IMR-90 (cell line): ENCODE measurements at regions not wholly inside any gene's neighbourhood (a gene's known extent, or its start where the extent isn't known, plus 50 kb on each side); places are given as distances from the start of the nearest gene placed in this dataset.
A peak's percentile ranks its signal among the peaks of the same experiment; 100 is the strongest.

Experiments used
- ATAC-seq: fragments of 200-7000 bp; cut with Tn5 transposase; 2 replicates; pipeline ENCODE4 v1.9.1; 2020; ENCODE audit warnings: low read depth, mild to moderate bottlenecking, moderate library complexity
- BruUV-seq: library from RNA; stranded (reverse); fragments of 400-500 nt; replicated peaks from 2 replicates; lab custom pipeline; 2021; lab: Mats Ljungman, UMichigan
- CTCF ChIA-PET: fragments of 300-600 bp; formaldehyde crosslinking; extraction: SDS; loops from one replicate; lab custom pipeline; 2021; ENCODE audit warnings: antibody characterized with exemption; lab: Yijun Ruan, JAX
- POLR2A ChIA-PET: fragments of 300-600 bp; sonication (Branson Sonifier 250); formaldehyde crosslinking; loops from one replicate; lab custom pipeline; 2022; ENCODE audit warnings: antibody characterized with exemption; ENCODE audit not compliant: unreplicated experiment; lab: Charles Lee
- DNase-seq: peaks from one replicate; pipeline ENCODE4 v3.0.0; 2013
- H2AFZ ChIP-seq: replicated peaks from 2 replicates; pipeline ENCODE3; 2013; ENCODE audit warnings: low read length, mild to moderate bottlenecking; ENCODE audit not compliant: poor library complexity
- H2AK5ac ChIP-seq: 2 replicates; pipeline ENCODE4 v1.6.1; 2013; ENCODE audit warnings: low read depth, low read length, inconsistent platforms
- H2AK9ac ChIP-seq: replicated peaks from 2 replicates; pipeline ENCODE3; 2013; ENCODE audit warnings: mild to moderate bottlenecking, low read depth, low read length, moderate library complexity; ENCODE audit not compliant: poor library complexity
- H2BK120ac ChIP-seq: 2 replicates; pipeline ENCODE4 v1.6.1; 2013; ENCODE audit warnings: low read depth, low read length, inconsistent platforms
- H2BK15ac ChIP-seq: 3 replicates; pipeline ENCODE4 v1.6.1; 2013; ENCODE audit warnings: low read depth, low read length, inconsistent platforms
- H2BK20ac ChIP-seq: 2 replicates; pipeline ENCODE4 v1.6.1; 2013; ENCODE audit warnings: low read depth, mild to moderate bottlenecking, inconsistent platforms, low read length, moderate library complexity
- H2BK5ac ChIP-seq: 2 replicates; pipeline ENCODE4 v1.6.1; 2013; ENCODE audit warnings: mild to moderate bottlenecking, low read depth, low read length, inconsistent platforms; ENCODE audit not compliant: poor library complexity, severe bottlenecking
- H3K14ac ChIP-seq: replicated peaks from 2 replicates; pipeline ENCODE4 v1.6.1; 2013; ENCODE audit warnings: low read depth, low read length, inconsistent platforms
- H3K18ac ChIP-seq: 2 replicates; pipeline ENCODE4 v1.6.1; 2013; ENCODE audit warnings: low read depth, low read length, control low read depth
- H3K23ac ChIP-seq: 2 replicates; pipeline ENCODE4 v1.6.1; 2013; ENCODE audit warnings: low read depth, low read length, inconsistent platforms
- H3K27ac ChIP-seq: 2 replicates; pipeline ENCODE4 v1.5.1; 2013; ENCODE audit warnings: mild to moderate bottlenecking, control low read depth, low read length; ENCODE audit not compliant: insufficient read depth
- H3K27me3 ChIP-seq: 2 replicates; pipeline ENCODE4 v1.6.1; 2013; ENCODE audit warnings: low read length; ENCODE audit not compliant: control insufficient read depth, insufficient read depth
- H3K36me3 ChIP-seq: 2 replicates; pipeline ENCODE4 v1.6.1; 2013; ENCODE audit warnings: low read length, mixed read lengths; ENCODE audit not compliant: control insufficient read depth, insufficient read depth
- H3K4ac ChIP-seq: 2 replicates; pipeline ENCODE4 v1.6.1; 2013; ENCODE audit warnings: low read depth, low read length, inconsistent platforms
- H3K4me1 ChIP-seq: 2 replicates; pipeline ENCODE4 v1.6.1; 2013; ENCODE audit warnings: low read length, mixed read lengths; ENCODE audit not compliant: control insufficient read depth, insufficient read depth
- H3K4me2 ChIP-seq: 2 replicates; pipeline ENCODE4 v1.6.1; 2013; ENCODE audit warnings: low read depth, mild to moderate bottlenecking, control low read depth, low read length, moderate library complexity
- H3K4me3 ChIP-seq: 2 replicates; pipeline ENCODE4 v1.5.1; 2013; ENCODE audit warnings: low read depth, mild to moderate bottlenecking, control low read depth, low read length, moderate library complexity; ENCODE audit not compliant: insufficient read depth
- H3K56ac ChIP-seq: 2 replicates; pipeline ENCODE4 v1.6.1; 2013; ENCODE audit warnings: low read length, inconsistent platforms; ENCODE audit not compliant: insufficient read depth; ENCODE audit errors: extremely low read depth
- H3K79me1 ChIP-seq, 2 experiments: 2 replicates each; pipeline ENCODE4 v1.6.1; 2013; ENCODE audit warnings: low read length in 2 of 2, inconsistent platforms in 1 of 2, low read depth in 1 of 2
- H3K9ac ChIP-seq: 2 replicates; pipeline ENCODE4 v1.6.1; 2013; ENCODE audit warnings: low read depth, low read length, control low read depth
- H3K9me1 ChIP-seq: 2 replicates; pipeline ENCODE4 v1.6.1; 2013; ENCODE audit warnings: low read length, inconsistent platforms; ENCODE audit not compliant: insufficient read depth
- H3K9me3 ChIP-seq: 2 replicates; pipeline ENCODE4 v1.6.1; 2013; ENCODE audit warnings: low read length; ENCODE audit not compliant: control insufficient read depth, insufficient read depth
- H4K20me1 ChIP-seq: 2 replicates; pipeline ENCODE4 v1.6.1; 2013; ENCODE audit warnings: low read length, inconsistent platforms; ENCODE audit not compliant: insufficient read depth
- H4K5ac ChIP-seq: 2 replicates; pipeline ENCODE4 v1.6.1; 2013; ENCODE audit warnings: mild to moderate bottlenecking, low read depth, low read length, control low read depth
- H4K8ac ChIP-seq, 2 experiments: 2 replicates each; pipeline ENCODE4 v1.6.1; 2013; ENCODE audit warnings: low read depth in 2 of 2, low read length in 2 of 2, control low read depth in 1 of 2, inconsistent platforms in 1 of 2
- H4K91ac ChIP-seq: 2 replicates; pipeline ENCODE4 v1.6.1; 2013; ENCODE audit warnings: low read depth, low read length, inconsistent platforms; ENCODE audit not compliant: insufficient read depth
- CEBPB ChIP-seq: IDR thresholded peaks from 2 replicates; pipeline ENCODE4 v1.6.1; 2012; ENCODE audit warnings: low read depth, low read length, improper control_type of control experiment
- CHD1 ChIP-seq: IDR thresholded peaks from 2 replicates; pipeline ENCODE4 v1.6.1; 2012; ENCODE audit warnings: low read depth, low read length, improper control_type of control experiment
- CTCF ChIP-seq: conservative IDR thresholded peaks from 2 replicates; pipeline ENCODE4 v1.5.1; 2012; ENCODE audit warnings: mild to moderate bottlenecking, low read depth, low read length, improper control_type of control experiment
- MAFK ChIP-seq: IDR thresholded peaks from 2 replicates; pipeline ENCODE4 v1.6.1; 2012; ENCODE audit warnings: low read depth, low read length, improper control_type of control experiment
- MAZ ChIP-seq: IDR thresholded peaks from 2 replicates; pipeline ENCODE4 v1.6.1; 2012; ENCODE audit warnings: low read depth, mild to moderate bottlenecking, low read length, improper control_type of control experiment, moderate library complexity, borderline replicate concordance
- MXI1 ChIP-seq: IDR thresholded peaks from 2 replicates; pipeline ENCODE4 v1.6.1; 2012; ENCODE audit warnings: low read depth, mild to moderate bottlenecking, low read length, moderate library complexity, borderline replicate concordance
- RAD21 ChIP-seq: IDR thresholded peaks from 2 replicates; pipeline ENCODE4 v1.6.1; 2012; ENCODE audit warnings: low read length, improper control_type of control experiment
- RCOR1 ChIP-seq: IDR thresholded peaks from 2 replicates; pipeline ENCODE4 v1.6.1; 2012; ENCODE audit warnings: mild to moderate bottlenecking, low read length, improper control_type of control experiment; ENCODE audit not compliant: insufficient replicate concordance
- SMC3 ChIP-seq: fragments of 150-350 bp; IDR thresholded peaks from 2 replicates; pipeline ENCODE4 v1.6.1; 2016; ENCODE audit warnings: low read depth, mild to moderate bottlenecking, antibody characterized with exemption, low read length, moderate library complexity
- WGBS, 2 experiments: methylation state at CpG; one replicate each; pipeline versions ENCODE4 v1.1.5 to v1.1.7; 2013; ENCODE audit warnings: missing lambda C conversion rate in 2 of 2; ENCODE audit not compliant: insufficient read length in 1 of 2; ENCODE audit errors: extremely low coverage in 2 of 2; 5-methylcytosine and 5-hydroxymethylcytosine counted together
- dilution Hi-C: fragments of 300-500 bp; cut with HindIII; formaldehyde crosslinking; loops from one replicate; pipeline ENCODE4 v1.14.3; 2018; ENCODE audit warnings: low sequenced_read_pairs; ENCODE audit not compliant: unreplicated experiment
- in situ Hi-C: fragments of 300-500 bp; cut with MboI; formaldehyde crosslinking; loops from 3 replicates; pipeline ENCODE4 v1.14.3; 2019; ENCODE audit warnings: low sequenced_read_pairs, inconsistent platforms, mixed read lengths
- intact Hi-C: fragments of 100-400 bp; cut with micrococcal nuclease; formaldehyde crosslinking; loops from 2 replicates; pipeline ENCODE4 v1.10.0; 2022

GRCh38 chr2:42844366-42844765 is 52.0 kb upstream of the HAAO start:
- intact Hi-C loops (no loop called here), dilution Hi-C loops (no loop called here), in situ Hi-C loops (loop anchor here (25.0 kb wide), 1 partner anchor 718 kb away; no protein-coding TSS in a partner anchor)
- Histone ChIP-seq H3K4me2 (no peak overlapping the region; the same call in 1 of the 2 replicates), H3K4me3 (no peak overlapping the region), H2AFZ (no peak overlapping the region), H3K56ac (0 out of 2 replicates have a peak overlapping the region, but pooled peaks have one; percentile 4), H3K23ac (no peak overlapping the region; the same call in 1 of the 2 replicates), H3K27ac (peak overlapping the region; percentile 75; the same call in 1 of the 2 replicates), H3K27me3 (peaks cover 9% of the 10 kb centered on the region; the same call in 1 of the 2 replicates), H4K91ac (peak overlapping the region; percentile 50), H3K36me3 (no peaks in the 10 kb centered on the region), H3K9me1 (peaks cover 12% of the 10 kb centered on the region), H3K4me1 (peaks cover 18% of the 10 kb centered on the region), H2AK5ac (peak overlapping the region; percentile 37; the same call in 1 of the 2 replicates), H2BK5ac (no peak overlapping the region), H3K9me3 (no peaks in the 10 kb centered on the region), H3K9ac (no peak overlapping the region), H3K79me1 (no peaks in the 10 kb centered on the region), H4K20me1 (peaks cover 3% of the 10 kb centered on the region; the same call in 1 of the 2 replicates), H2BK120ac (peak overlapping the region; percentile 48), H2BK15ac (no peak overlapping the region; the same call in 2 of the 3 replicates), H2BK20ac (peak overlapping the region; percentile 69), H3K4ac (peak overlapping the region; percentile 66), H2AK9ac (no peak overlapping the region), H4K5ac (peak overlapping the region; percentile 28), H3K18ac (peak overlapping the region; percentile 72), H3K14ac (peak overlapping the region; percentile 43; the same call in 1 of the 2 replicates), H4K8ac (peak overlapping the region in 1 of 2 experiments; percentile 41; a peak in 1 of 4 replicates)
- WGBS, 2 experiments = 88% methylated on average over 4 of the region's 5 CpGs; no CpG with 5 or more reads in 1 of the 2 experiments
- CTCF ChIA-PET = no interaction called here
- DNase-seq (no peak), ATAC-seq (no peak)
- POLR2A ChIA-PET = no interaction called here
- TF ChIP-seq MAZ = no peak
- no peak for TF ChIP-seq MXI1
- no peak for TF ChIP-seq CEBPB
- TF ChIP-seq RCOR1 = no peak
- TF ChIP-seq CHD1 = no peak
- TF ChIP-seq SMC3 = no peak
- TF ChIP-seq RAD21 = no peak
- TF ChIP-seq CTCF = no peak
- no peak for TF ChIP-seq MAFK
- BruUV-seq = no TSS peak
